SKM-1 (cell line): ENCODE measurements at regions not wholly inside any gene's neighbourhood (a gene's known extent, or its start where the extent isn't known, plus 50 kb on each side); places are given as distances from the start of the nearest gene placed in this dataset.
"Not testable (repeated sequence)": the region's sequence is repeated elsewhere in the genome, so short reads cannot be mapped to it uniquely, and the experiment has no call there.

Source experiments
- DNase-seq: peaks from one replicate; lab custom pipeline; 2025; ENCODE audit not compliant: unreplicated experiment; lab: John Stamatoyannopoulos, UW

DNA sequence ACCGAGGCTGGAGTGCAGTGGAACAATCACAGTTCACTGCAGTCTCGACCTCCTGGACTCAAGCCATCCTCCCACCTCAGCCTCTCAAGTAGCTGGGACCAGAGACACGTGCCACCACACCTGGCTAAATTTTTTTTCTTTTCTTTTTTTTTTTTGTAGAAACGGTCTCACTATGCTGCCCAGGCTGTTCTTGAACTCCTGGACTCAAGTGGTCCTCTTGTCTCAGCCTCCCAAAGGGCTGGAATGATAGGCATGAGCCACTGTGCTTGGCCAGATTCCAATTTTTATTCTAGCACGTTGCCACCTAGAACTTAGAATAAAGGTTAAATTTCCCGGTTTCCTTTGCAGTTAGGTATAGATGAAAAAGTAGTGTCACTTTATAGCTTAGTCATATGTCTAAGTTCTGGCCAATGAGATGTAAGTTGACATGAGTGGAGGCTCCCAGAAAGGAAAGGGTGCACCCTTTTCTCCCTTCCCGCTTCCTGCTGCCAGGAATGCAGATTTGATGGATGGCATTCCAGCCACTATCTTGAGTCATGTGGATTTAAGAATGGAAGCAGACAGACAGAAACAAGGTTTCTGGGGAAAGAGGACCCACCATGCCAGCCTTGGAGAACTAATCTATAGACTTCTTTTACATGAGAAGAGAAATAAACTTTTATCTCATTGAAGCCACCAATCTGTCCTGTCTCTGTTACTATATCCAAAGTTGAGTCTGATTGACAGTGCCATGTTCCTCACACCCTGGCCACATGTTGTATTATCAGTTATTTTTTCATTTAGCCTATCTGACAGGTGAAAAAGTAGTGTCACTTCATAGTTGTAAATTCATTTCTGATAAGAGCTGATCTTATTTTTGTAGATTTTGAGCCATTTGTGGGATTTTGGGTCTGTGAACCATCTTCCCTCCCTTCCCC, 60.6 kb upstream of the NCOA3 start:
- DNase-seq: no peak

DNA sequence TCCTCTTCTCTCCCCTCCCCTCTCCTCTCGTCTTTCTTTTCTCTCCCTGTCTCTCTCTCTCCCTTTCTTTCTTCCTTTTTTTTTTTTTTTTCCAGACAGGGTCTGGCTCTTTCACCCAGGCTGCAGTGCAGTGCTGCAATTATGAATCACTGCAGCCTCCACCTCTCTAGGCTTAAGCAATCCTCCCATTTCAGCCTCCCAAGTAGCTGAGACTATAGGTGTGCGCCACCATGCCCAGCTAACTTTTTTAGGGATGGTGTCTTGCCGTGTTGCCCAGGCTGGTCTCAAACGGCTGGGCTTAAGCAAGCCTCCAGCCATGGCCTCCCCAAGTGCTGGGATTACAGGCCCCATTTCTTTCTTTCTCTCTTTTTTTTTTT, 59.9 kb upstream of the NCOA3 start:
- no peak for DNase-seq

DNA sequence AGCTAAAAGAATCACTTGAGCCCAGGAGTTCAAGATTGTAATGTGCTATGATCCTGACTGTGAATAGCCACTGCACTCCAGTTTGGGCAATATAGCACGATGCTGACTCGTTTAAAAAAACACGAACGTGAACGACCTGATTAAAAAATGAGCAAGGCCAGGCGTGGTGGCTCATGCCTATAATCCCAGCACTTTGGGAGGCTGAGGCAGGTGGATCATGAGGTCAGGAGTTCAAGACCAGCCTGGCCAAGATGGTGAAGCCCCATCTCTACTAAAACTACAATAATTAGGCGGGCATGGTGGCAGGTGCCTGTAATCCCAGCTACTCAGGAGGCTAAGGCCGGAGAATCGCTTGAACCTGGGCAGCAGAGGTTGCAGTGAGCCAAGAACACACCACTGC, 58.6 kb upstream of the NCOA3 start:
- not testable (repeated sequence) for DNase-seq

DNA sequence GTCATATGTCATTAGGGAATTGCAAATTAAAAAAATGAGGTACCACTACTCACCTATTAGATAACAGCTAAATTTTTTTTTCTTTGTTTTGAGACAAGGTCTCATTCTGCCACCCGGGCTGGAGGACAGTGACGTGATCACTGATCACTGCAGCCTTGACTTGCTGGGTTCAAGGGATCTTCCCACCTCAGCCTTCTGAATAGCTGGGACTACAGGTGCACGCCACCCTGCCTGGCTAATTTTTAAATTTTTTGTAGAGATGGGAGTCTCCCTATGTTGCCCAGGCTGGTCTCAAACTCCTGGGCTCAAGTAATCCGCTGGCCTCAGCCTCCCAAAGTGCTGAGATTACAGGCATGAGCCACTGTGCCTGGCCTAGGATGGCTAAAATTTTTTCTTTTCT, 57.1 kb upstream of the NCOA3 start:
- no peak for DNase-seq

DNA sequence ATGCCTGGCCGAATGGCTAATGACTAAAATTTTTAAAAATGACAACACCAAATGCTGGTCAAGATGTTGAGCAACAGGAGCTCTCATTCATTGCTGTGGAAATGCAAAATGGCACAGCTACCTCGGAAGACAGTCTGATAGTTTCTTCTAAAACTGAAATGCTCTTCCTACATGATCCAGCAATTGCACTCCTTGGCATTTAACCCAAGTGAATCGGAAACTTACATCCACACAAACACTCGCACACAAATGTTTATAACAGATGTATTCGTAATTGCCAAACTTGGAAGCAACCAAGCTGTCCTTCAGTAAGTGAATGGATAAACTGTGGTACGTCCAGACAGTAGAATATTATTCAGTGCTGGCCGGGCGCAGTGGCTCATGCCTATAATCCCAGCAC, 56.4 kb upstream of the NCOA3 start:
- no peak for DNase-seq

DNA sequence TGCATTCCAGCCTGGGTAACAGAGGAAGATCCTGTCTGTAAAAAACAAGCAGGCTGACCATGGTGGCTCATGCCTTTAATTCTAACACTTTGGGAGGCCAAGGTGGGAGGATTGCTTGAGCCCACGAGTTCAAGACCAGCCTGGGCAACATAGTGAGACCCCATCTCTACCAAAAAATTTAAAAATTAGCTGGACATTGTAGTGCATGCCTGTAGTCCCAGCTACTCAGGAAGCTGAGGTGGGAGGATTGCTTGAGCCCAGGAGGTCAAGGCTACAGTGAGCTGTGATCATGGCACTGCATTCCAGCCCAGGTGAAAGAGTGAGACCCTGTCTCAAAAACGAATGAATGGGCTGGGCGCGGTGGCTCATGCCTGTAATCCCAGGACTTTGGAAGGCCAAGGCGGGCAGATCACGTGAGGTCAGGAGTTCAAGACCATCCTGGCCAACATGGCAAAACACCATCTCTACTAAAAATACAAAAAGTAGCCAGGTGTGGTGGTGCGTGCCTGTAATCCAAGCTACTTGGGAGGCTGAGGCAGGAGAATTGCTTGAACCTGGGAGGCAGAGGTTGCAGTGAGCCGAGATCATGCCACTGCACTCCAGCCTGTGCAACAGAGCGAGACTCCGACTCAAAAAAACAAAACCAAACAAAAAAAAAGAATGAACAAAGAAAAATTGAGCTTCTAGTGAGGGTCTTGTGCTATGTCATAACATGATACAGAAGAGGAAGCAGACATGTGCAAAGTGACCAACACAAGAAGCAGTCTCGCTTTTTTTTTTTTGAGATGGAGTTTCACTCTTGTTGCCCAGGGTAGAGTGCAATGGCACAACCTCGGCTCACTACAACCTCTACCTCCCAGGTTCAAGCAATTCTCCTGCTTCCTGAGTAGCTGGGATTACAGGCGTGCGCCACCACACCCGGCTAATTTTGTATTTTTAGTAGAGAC, 54.1 kb upstream of the NCOA3 start:
- DNase-seq: not testable (repeated sequence)

DNA sequence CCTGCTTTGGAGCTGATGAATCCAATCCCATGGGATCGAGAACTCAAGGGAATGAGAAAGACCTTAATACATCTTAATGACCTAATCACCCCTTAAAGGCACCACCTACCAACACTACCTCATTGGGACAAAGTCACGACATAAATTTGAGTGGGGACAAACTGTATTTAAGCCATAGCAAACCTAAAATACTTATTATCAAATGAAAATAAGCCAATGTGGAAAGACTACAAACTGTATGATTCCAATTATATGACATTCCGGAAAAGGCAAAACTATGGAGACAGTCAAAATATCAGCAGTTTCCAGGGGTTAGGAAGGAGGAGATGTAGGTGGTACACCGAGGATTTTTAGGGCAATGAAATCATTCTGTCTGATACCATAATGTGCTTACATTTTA, 53.3 kb upstream of the NCOA3 start:
- DNase-seq: no peak

DNA sequence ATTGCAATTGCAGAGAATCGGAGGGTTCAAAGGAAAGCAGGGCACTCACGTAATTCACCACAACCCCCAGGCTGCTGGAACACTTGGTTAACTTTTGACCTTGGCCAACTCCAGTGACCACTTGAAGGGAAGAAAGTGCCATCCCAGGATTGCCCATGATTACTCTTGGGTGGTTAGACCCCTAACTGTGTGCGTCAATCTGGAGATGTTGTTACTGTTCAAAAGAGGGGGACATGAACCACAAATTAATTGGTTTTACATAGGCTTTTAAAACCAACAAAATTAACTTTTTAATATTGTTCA, 50.1 kb upstream of the NCOA3 start:
- no peak for DNase-seq
